NCI-H524 treated with DMSO at 0.1 percent for 48 hours (cell line): ENCODE measurements at regions not wholly inside any gene's neighbourhood (a gene's known extent, or its start where the extent isn't known, plus 50 kb on each side); places are given as distances from the start of the nearest gene placed in this dataset.
"Not testable (repeated sequence)": the region's sequence is repeated elsewhere in the genome, so short reads cannot be mapped to it uniquely, and the experiment has no call there.

Experiments
- DNase-seq: peaks from one replicate; lab custom pipeline; 2025; lab: John Stamatoyannopoulos, UW

GRCh38 chr3:160097478-160097877 lies 108.8 kb downstream of the IL12A start:
- no peak for DNase-seq

DNA sequence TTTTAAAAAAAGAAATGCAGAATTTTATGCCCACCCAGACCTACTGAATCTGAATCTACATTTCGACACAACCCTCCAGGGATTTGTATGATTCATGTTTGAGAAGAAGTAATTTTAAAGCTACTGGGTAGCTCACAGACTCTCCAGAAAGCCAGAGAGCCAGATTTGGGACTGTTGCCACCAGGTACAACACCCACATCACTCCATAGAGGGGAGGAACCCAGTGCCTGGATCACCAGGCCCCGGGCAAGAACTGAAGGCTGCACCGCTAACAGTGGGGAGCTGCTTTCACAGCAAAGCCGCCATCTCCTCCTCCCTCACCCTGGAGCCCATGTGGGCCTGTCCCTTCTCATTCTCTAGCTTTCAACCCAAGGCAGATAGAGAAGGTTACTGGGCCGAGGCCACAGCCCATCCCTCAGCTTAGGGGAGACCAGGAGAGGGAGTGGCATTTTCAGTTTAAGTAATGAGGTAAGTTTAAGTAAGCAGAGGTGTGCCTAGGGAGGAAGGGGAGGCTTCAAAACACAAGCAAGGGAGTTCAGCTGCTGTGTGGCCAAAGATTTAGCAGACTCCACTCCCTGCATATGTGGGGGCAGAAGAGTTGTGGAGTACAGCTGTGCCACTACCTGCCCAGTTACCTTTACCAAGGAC lies 109.8 kb downstream of the IL12A start:
- DNase-seq, result no peak

DNA sequence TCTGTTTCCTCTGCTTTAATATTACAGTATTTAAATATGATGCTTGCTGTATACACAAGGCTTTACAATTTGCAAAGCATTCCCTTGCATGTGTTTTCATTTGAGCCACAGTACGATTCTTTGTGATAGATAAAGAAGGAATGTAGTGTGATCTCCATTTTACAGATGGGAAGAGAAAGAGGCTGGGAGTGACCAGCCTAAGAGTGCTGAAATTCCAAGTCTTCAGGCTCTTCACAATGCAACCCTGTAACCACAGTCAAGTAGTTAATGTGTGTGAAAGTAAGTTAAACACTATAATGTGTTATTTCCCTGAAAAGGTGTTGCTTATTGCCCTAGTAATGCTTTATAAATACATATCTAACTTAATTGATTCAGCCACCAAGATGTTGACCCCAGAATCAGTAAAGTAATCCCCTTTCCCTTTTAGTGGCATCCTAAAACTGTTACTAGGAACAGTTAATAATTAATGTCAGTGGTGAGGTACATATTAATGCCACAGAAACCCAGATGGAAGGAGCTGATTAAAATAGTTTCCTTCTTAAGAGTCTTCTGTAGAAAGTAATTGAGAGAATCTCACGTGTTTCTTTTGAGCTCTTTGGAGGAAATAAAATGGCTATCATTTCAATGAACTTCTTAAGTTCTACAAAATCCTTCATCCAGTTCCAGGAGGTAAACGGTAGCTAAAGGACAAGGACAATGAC lies 110.4 kb downstream of the IL12A start:
- no peak for DNase-seq

- DNase-seq, result no peak
Observed at GRCh38 chr3:160099834-160100233, 111.2 kb downstream of the IL12A start.

DNA sequence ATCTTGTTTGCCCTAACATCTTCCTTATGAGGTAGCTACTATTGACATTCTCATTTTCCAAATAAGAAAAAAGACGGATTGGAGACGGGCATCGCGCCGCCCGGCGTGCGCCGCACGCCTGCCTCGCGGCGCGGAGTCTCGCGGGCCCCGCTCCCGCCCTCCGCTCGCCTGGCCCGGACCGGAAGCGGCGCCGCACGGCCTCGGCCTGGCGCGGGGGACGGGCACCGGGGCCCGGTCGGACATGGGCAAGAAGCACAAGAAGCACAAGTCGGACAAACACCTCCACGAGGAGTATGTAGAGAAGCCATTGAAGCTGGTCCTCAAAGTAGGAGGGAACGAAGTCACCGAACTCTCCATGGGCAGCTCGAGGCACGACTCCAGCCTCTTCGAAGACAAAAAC lies 112.0 kb downstream of the IL12A start:
- no peak for DNase-seq

GRCh38 chr3:160102001-160102400 lies 113.4 kb downstream of the IL12A start:
- DNase-seq, result not testable (repeated sequence)

- DNase-seq, result no peak
Observed at GRCh38 chr3:160103397-160103796, 114.8 kb downstream of the IL12A start.

GRCh38 chr3:160105907-160106584 lies 117.4 kb downstream of the IL12A start:
- DNase-seq, result no peak

DNA sequence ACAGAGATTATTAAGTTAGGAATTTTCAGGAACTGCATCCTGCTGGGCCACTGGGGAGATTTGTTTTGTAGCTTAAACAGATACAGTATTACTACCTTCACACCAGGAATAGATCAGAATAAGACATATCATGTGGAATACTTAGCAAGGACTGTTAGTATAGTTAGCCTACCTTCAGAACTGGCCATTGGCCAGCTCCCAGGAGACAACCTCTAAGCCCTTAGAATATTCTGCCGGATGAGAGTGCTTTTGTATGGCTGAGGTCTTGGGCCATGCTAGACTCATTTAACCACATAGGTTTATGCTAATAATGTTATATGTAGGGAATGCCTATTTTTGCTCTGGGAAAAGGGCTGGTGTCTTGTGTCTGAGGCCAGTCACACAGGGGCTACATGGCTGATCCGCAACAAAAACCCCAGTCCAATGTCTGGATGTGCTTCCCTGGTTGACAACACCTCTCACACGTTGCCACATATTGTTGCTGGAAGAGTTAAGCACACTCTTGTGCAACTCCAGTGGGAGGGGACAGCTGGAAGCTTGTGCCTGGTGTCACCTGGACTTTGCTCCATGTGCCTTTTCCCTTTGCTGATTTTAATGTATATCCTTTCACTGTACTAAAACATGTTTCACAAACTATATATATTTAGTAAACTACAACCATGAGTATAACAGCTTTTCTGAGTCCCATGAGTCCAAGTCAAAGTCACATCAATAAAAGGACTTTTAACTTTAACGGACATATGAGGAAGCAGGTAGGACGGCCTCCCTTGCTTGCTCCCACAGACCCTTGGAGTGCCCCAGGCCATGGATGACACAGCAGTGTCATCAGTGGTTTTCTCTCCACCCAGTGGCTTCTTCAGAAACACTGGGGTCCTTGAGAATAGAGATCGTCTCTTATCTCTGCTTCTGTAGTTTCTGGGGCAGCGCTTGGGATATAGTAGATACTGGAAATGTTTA lies 118.0 kb upstream of the C3orf80 start:
- no peak for DNase-seq

- no peak for DNase-seq
Observed at GRCh38 chr3:160108362-160108761, 116.9 kb upstream of the C3orf80 start.

DNA sequence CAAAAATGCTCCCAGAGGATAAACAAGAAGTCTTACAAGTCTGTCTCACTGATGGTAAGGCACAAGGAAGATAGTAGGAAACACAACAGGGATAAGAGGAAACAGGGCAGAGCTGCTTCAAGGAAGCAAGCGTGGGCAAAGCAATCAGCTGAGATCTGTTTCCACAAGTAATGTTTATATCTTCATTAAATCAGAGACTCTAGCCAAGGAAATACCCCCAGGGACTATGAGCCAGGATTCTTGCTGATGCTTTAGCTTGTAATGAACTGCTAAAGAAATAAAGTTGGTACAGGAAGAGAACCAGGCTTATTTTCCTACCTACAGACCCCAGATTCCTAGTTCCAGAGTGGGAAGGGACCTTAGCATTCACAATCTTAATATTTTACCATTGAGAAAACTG lies 112.7 kb upstream of the C3orf80 start:
- DNase-seq, result no peak

DNA sequence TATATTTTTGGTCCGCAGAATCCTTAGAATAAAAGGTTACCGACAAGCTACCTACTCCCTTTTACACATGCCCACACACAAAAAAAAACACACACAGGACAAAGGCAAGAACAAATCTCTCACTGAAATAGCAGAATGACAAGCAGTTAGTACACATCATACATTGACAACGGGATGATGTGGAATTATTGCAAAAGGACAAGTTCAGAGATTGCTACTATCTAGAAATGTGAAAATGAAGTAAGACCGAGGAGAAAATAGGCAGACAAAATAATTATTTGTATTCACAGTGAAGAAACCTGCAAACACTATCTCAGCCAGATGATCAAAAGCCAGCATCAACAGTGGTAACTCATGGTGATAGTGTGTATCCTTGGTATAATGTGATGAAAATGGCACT lies 112.2 kb upstream of the C3orf80 start:
- DNase-seq, result no peak

DNA sequence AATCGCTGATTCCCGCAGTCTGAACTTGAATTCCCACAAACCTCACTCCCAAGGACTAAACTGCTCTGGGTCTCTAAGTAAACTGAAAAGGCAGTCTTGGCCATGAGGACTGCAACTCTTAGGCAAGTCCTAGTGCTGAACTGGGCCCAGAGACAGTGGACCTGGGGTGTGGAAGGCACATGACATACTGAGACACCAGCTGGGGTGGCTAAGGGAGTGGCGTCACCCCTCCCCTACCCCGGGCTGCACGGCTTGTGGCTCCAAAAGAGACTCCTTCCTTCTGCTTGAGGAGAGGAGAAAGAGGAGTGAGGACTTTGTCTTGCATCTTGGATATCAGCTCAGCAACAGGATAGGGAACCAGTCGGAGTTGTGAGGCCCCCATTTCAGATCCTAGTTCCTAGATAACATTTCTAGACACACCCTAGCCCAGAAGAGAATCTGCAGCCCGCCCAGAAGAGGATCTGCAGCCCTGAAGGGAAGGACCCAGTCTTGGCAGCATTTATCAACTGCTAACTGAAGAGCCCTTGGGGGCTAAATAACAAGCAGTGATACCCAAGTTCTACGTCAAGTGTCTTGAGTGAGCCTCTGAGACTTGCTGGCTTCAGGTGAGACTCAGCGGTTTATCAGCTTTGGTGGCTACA lies 110.7 kb upstream of the C3orf80 start:
- no peak for DNase-seq

DNA sequence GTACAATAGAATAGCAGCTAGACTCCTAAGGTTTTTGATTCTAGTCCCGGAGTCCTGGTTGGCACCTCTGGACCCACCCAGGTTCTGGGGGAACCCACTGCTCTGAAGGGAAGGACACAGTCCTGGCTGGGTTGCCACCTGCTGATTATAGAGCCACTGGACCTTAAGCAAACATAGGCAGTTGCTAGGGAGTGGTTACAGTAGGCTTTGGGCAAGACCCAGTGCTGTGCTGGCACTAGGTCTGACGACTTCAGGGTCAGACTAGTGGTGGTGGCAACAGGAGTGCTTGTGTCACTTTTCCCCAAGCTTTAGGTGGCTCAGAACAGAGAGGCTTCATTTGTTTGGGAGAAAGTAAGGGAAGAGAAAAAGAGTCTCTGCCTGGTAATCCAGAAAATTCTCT lies 109.8 kb upstream of the C3orf80 start:
- DNase-seq, result no peak

- DNase-seq, result no peak
Observed at GRCh38 chr3:160124224-160124623, 101.0 kb upstream of the C3orf80 start.

GRCh38 chr3:160125258-160125657 lies 100.0 kb upstream of the C3orf80 start:
- no peak for DNase-seq

GRCh38 chr3:160126051-160126450 lies 99.2 kb upstream of the C3orf80 start:
- no peak for DNase-seq

- no peak for DNase-seq
Observed at GRCh38 chr3:160126761-160127160, 98.5 kb upstream of the C3orf80 start.

DNA sequence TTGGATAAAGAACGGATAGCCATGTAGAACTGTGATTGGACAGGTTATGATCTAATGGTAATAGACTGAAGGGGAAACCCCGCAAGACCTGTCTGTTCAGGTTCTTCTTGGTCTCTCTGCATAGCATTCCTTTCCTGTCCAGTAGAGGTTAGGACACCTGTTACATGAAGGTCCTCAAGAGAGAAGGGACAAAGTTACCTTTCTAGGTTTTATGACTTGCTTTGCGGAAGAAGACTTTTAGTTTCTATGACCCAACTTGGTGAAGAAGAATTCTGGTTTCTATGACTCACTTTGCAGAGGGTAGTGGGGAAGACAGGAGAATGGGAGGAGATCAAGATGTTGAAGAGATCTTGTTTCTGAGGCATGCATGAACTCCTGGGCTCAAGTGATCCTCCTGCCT lies 97.9 kb upstream of the C3orf80 start:
- DNase-seq, result no peak

DNA sequence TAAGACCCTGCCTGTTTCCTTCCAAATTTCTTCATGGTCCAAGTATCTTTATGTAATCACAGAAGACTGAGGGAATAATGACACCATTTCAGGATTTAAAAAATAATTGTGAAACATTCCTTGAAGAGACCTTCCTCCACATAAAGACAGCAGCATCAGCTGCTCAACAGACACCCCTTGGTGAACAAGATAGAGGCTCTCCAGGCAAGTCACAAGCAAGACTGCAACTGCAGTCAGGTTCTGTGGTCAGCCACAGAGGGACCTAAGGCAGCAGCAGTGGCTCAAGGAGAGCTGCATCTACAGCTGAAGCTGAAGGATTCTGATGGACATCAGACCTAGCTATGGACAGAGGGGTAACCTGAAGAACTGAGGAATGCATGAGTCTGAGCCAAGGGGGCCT lies 97.2 kb upstream of the C3orf80 start:
- DNase-seq, result no peak

DNA sequence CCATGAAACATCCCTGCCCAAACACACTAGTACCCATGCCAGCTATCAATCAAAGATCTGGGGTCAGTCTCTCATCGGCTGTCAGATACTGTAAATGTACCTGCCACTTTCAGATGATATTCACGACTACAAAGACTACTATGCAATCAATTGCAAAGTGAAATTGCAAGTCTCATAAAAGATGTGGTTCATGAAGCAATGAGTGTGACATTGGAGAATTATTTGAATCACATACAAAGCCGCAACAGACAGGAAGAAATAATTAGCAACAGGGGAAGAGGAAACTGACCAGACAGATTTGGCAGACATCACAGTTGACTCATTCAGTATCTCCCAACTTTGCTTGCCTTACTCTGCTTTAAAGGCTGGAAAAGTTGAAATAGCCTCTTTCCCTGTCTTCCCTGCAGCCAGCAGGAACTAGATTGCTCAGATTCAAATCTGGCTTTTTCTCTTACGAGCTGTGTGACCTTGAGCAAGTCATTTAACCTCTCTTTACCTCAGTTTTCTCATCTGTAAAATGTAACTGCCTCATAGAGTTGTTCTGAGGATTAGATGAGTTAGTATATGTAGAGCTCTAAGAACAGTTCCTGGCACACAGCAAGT lies 95.7 kb upstream of the C3orf80 start:
- DNase-seq, result no peak
